AG04450 (cell line): ENCODE measurements at regions not wholly inside any gene's neighbourhood (a gene's known extent, or its start where the extent isn't known, plus 50 kb on each side); places are given as distances from the start of the nearest gene placed in this dataset.

ENCODE experiments used
- CTCF ChIA-PET: fragments of 300-600, 350-600 bp; formaldehyde crosslinking; extraction: SDS; loops from one replicate; lab custom pipeline; 2022; ENCODE audit warnings: antibody characterized with exemption, inconsistent platforms; lab: Charles Lee
- POLR2A ChIA-PET: fragments of 350-600 bp; formaldehyde crosslinking; extraction: SDS; loops from one replicate; lab custom pipeline; 2021; ENCODE audit warnings: antibody characterized with exemption, inconsistent platforms; lab: Yijun Ruan, JAX
- DNase-seq: peaks from one replicate; pipeline ENCODE4 v3.0.0-alpha.2; 2011; ENCODE audit warnings: low read depth, low spot score
- H3K27ac ChIP-seq: one replicate; pipeline ENCODE4 v1.5.1; 2012; ENCODE audit warnings: low read depth, low read length, control low read depth
- H3K27me3 ChIP-seq: one replicate; pipeline ENCODE4 v1.6.0; 2012; ENCODE audit warnings: low read length; ENCODE audit not compliant: control insufficient read depth, insufficient read depth
- H3K4me3 ChIP-seq: 2 replicates; pipeline ENCODE4 v1.5.1; 2011; ENCODE audit warnings: mild to moderate bottlenecking, low read depth, low read length, control low read depth
- H3K9me3 ChIP-seq: 2 replicates; pipeline ENCODE4 v1.5.1; 2012; ENCODE audit warnings: low read length; ENCODE audit not compliant: control insufficient read depth, insufficient read depth
- TF ChIP-seq, protein P1 (sequence below): IDR thresholded peaks from 2 replicates; pipeline ENCODE4 v1.5.1; 2011; ENCODE audit warnings: low read depth, low read length, control low read depth, inconsistent platforms

DNA sequence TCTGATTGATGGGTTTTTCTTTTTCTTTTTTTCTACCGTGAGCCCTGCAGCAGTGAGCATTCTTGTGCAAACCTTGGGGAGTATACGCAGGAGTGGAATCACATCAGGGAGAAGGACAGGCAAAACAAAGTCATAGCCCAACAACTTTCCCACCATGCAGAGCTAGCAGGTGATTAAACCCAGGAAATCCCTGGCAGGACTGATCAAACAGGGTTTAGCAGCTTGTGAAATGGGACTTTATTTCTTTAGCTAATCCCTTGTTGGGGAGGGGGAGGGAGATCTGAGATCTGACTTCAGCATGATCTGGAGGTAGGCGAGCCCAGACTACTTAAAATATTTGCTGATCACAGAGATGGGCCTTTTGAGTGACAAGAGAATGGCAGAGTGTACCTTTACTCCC is 162.0 kb upstream of the GLRA1 start:
- no peak overlapping the region for H3K27ac ChIP-seq
- CTCF ChIA-PET: no interaction called here
- H3K9me3 ChIP-seq: no peaks in the 10 kb centered on the region
- POLR2A ChIA-PET: no interaction called here
- no peak for DNase-seq
- no peaks in the 10 kb centered on the region for H3K27me3 ChIP-seq
- TF ChIP-seq, protein P1, sequence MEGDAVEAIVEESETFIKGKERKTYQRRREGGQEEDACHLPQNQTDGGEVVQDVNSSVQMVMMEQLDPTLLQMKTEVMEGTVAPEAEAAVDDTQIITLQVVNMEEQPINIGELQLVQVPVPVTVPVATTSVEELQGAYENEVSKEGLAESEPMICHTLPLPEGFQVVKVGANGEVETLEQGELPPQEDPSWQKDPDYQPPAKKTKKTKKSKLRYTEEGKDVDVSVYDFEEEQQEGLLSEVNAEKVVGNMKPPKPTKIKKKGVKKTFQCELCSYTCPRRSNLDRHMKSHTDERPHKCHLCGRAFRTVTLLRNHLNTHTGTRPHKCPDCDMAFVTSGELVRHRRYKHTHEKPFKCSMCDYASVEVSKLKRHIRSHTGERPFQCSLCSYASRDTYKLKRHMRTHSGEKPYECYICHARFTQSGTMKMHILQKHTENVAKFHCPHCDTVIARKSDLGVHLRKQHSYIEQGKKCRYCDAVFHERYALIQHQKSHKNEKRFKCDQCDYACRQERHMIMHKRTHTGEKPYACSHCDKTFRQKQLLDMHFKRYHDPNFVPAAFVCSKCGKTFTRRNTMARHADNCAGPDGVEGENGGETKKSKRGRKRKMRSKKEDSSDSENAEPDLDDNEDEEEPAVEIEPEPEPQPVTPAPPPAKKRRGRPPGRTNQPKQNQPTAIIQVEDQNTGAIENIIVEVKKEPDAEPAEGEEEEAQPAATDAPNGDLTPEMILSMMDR: no peak
- H3K4me3 ChIP-seq: no peak overlapping the region

DNA sequence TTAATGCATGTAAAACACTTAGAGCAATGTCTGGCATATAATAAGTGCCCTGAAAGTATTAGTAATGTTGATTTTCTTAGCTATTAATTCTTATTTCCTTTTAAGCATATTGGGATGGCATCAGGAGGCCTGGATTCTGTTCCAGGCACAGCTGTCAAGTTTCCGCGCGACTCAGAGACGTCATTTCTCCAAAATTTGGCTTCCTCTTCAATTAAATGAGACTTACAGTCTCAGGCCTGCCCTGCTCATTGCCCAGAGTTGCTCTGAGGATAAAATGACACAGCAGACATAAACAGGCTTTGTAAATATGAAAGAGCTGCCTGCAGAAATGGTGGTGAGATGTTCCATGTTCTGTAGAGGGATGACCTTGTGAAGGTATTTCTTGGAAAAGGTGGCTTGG is 159.8 kb upstream of the GLRA1 start:
- POLR2A ChIA-PET: no interaction called here
- Histone ChIP-seq H3K27me3 (no peaks in the 10 kb centered on the region), H3K27ac (no peak overlapping the region), H3K4me3 (no peak overlapping the region), H3K9me3 (no peaks in the 10 kb centered on the region)
- CTCF ChIA-PET: interaction anchor here (0.9 kb wide), 1 partner anchor 259 kb away, joined by 3 read pairs; no protein-coding TSS in a partner anchor
- DNase-seq: no peak
- TF ChIP-seq, protein P1: no peak

DNA sequence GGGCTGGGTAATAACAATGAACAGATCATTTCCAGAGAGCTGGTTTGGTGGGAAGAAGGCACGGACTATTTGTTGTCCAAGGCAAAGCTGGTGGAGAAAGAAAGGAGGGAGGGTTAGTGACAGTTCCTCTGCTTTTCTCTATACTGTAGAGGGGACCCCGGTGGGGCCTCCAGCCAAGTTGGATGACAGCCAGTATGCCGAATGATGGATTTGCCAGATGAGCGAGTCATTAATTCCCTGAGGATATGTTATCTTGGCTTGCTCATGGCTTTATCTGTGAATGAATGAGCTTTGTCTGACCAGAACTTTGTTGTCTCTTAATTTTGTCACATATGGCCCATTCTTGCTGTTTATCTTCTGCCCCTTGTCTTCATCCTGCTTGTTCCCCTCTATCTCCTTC is 158.6 kb upstream of the GLRA1 start:
- ChIA-PET CTCF (no interaction called here), POLR2A (no interaction called here)

DNA sequence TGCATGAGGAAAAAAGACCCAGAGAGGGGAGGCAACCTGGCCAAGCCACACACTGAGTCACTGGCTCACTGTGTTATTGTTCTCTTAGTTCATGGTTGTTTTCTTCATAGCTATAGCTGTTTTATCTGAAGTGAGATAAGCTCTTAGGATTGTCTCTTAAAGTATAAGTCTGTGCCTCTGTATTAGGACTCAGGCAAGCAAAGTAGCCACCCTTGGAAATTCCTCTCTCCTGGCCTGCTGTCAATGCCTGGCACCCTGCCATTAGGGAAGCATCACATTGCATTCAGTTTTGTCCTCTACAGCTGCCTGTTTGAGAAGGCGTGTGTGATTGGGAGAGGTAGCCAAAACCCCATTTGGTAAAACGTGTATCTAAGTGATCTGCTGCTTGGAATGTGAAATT is 147.4 kb upstream of the GLRA1 start:
- Histone ChIP-seq H3K9me3 (no peaks in the 10 kb centered on the region), H3K27me3 (no peaks in the 10 kb centered on the region), H3K4me3 (no peak overlapping the region), H3K27ac (no peak overlapping the region)
- CTCF ChIA-PET: no interaction called here
- DNase-seq: no peak
- TF ChIP-seq, protein P1: no peak
- POLR2A ChIA-PET: no interaction called here

More for the DNA sequence above, 158.6 kb upstream of the GLRA1 start:
- TF ChIP-seq, protein P1: no peak
- no peak for DNase-seq
- Histone ChIP-seq H3K27me3 (no peaks in the 10 kb centered on the region), H3K4me3 (no peak overlapping the region), H3K27ac (no peak overlapping the region), H3K9me3 (no peaks in the 10 kb centered on the region)

DNA sequence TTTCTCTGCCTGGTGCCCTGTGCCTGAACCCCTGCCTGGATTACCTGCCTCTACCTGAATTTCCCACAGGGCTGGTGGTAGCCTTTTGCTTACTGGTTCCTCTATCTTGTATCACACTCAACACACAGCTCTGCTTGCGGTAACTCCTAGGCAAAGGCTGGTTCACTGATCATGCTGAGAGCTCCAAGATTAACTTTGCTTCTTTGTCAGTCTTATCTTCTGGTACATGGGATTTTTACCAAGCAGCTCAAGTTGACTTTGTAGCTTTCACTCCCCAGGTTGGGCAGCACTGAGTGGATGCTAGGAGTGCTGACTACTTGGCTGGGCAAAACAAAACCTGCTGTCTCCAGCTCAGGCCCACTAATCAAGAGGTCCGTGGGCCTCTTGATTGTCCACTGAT is 145.9 kb upstream of the GLRA1 start:
- Histone ChIP-seq H3K27ac (no peak overlapping the region), H3K4me3 (no peak overlapping the region), H3K9me3 (no peaks in the 10 kb centered on the region), H3K27me3 (no peaks in the 10 kb centered on the region)
- no peak for DNase-seq
- TF ChIP-seq, protein P1: no peak
- ChIA-PET CTCF (no interaction called here), POLR2A (no interaction called here)
